ENCODE measurements at regions not wholly inside any gene's neighbourhood (a gene's known extent, or its start where the extent isn't known, plus 50 kb on each side); places are given as distances from the start of the nearest gene placed in this dataset.

DNA sequence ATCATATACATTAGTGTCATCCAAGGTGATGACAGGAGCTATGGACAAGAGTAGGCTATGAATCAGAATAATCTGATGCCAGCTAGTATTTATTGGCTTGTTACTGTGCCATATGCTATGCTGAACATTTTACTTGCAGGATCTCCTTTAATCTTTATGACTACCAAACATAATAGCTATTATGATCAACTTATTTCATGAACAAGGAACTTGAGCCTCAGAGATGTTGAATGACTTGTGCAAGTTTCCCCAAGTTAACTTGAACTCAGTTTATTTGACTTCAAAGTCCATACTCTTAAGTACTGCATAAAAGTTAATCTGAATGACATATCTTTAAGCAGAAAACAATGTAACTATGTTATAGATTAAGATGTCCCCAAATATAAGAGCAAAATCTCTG, 178.8 kb upstream of the ARHGAP20 start:
- Histone ChIP-seq H3K4me3 (ENCODE audit: insufficient read length, low read depth) (no peak overlapping the region), H3K4me1 (ENCODE audit: insufficient read depth, insufficient read length) (no peaks in the 10 kb centered on the region)
- TF ChIP-seq YY1 (IDR thresholded peaks at IDR 0.05; ENCODE audit: insufficient read depth, insufficient read length), result no peak
- TF ChIP-seq ZNF274 (IDR thresholded peaks at IDR 0.05; ENCODE audit: low read depth, low read length), result no peak
- no peak for TF ChIP-seq SUZ12 (IDR thresholded peaks at IDR 0.05; ENCODE audit: extremely low read depth, insufficient read depth, insufficient read length)

GRCh38 chr11:110886288-110886970, 174.2 kb upstream of the ARHGAP20 start:
- H3K36me3 ChIP-seq (ENCODE audit: insufficient read depth, insufficient read length, low read length), result no peaks in the 10 kb centered on the region
- H3K27me3 ChIP-seq (ENCODE audit: insufficient read depth, insufficient read length), result no peaks in the 10 kb centered on the region
- DNase-seq (ENCODE audit: low read depth, low spot score), result no peak
- no peak overlapping the region for H3K4me3 ChIP-seq (ENCODE audit: insufficient read length, low read depth)
- no peaks in the 10 kb centered on the region for H3K9me3 ChIP-seq (ENCODE audit: insufficient read depth, low read length)
- no peak for TF ChIP-seq SUZ12 (IDR thresholded peaks at IDR 0.05; ENCODE audit: extremely low read depth, insufficient read depth, insufficient read length)
- no peak overlapping the region for H3K9ac ChIP-seq (ENCODE audit: insufficient read length, low read depth)
- H3K4me1 ChIP-seq (ENCODE audit: insufficient read depth, insufficient read length), result no peaks in the 10 kb centered on the region

More for the DNA sequence above, 178.8 kb upstream of the ARHGAP20 start:
- H3K9me3 ChIP-seq (ENCODE audit: insufficient read depth, low read length), result no peaks in the 10 kb centered on the region
- no peak overlapping the region for H3K9ac ChIP-seq (ENCODE audit: insufficient read length, low read depth)
- no peaks in the 10 kb centered on the region for H3K36me3 ChIP-seq (ENCODE audit: insufficient read depth, insufficient read length, low read length)
- DNase-seq (ENCODE audit: low read depth, low spot score), result no peak
- no peaks in the 10 kb centered on the region for H3K27me3 ChIP-seq (ENCODE audit: insufficient read depth, insufficient read length)

GRCh38 chr11:110883256-110883655, 171.0 kb upstream of the ARHGAP20 start:
- no peak overlapping the region for H3K4me3 ChIP-seq (ENCODE audit: insufficient read length, low read depth)
- no peak for DNase-seq (ENCODE audit: low read depth, low spot score)
- H3K9me3 ChIP-seq (ENCODE audit: insufficient read depth, low read length), result no peaks in the 10 kb centered on the region
- H3K4me1 ChIP-seq (ENCODE audit: insufficient read depth, insufficient read length), result no peaks in the 10 kb centered on the region
- no peaks in the 10 kb centered on the region for H3K36me3 ChIP-seq (ENCODE audit: insufficient read depth, insufficient read length, low read length)
- no peaks in the 10 kb centered on the region for H3K27me3 ChIP-seq (ENCODE audit: insufficient read depth, insufficient read length)
- no peak for TF ChIP-seq ZNF274 (IDR thresholded peaks at IDR 0.05; ENCODE audit: low read depth, low read length)
- H3K9ac ChIP-seq (ENCODE audit: insufficient read length, low read depth), result no peak overlapping the region

DNA sequence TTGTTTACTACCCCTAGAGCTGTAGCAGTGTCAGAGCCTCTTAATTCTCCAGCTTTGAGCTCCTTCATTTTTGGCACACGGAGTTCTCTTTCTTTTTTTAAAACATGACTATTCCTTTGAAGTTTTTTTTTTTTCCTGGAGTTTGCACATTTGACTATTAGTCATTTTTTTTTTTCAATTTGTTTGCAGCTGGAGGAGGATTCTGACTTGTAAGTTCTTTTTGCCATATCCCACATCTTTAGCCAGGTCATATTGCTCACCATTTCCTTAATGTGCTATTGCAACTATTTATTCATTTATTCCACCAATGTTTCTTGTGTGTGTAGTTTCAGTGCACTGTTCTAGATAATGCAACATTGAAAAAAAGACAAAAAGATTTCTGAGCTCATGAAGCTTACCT, 166.3 kb upstream of the ARHGAP20 start:
- H3K9ac ChIP-seq (ENCODE audit: insufficient read length, low read depth), result no peak overlapping the region

DNA sequence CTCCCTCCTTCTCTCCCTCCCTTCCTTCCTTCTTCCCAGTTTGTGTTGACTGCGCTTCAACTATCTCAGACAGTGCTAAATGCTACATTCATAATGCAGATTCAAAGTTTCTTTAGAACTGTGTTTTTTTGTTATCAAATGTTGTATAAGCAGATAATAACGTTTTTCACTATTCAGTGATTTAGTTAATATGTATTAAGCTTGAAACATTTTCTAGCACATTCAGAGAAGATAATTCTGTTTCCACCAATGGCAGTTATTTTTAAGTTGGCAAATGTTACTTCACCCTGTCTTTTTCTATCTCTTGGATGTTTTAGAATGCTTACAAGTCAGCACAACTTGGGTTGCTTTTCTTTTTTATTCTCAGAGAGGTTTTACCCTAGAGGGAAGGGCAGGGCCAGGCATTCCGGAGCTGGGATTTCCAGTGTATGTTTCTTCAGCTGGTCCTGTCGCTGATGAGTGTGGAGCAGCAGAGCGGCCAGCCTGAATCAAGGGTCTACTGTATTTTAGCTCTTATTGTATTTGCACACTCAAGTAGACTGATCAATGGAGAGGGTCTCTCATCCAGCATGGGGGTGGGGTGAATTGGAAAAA, 162.3 kb upstream of the ARHGAP20 start:
- no peak overlapping the region for H3K9ac ChIP-seq (ENCODE audit: insufficient read length, low read depth)
- H3K9me3 ChIP-seq (ENCODE audit: insufficient read depth, low read length), result no peaks in the 10 kb centered on the region
- no peaks in the 10 kb centered on the region for H3K36me3 ChIP-seq (ENCODE audit: insufficient read depth, insufficient read length, low read length)
- TF ChIP-seq ZNF274 (IDR thresholded peaks at IDR 0.05; ENCODE audit: low read depth, low read length) (no peak), SUZ12 (IDR thresholded peaks at IDR 0.05; ENCODE audit: extremely low read depth, insufficient read depth, insufficient read length) (no peak)
- no peaks in the 10 kb centered on the region for H3K27me3 ChIP-seq (ENCODE audit: insufficient read depth, insufficient read length)
- no peaks in the 10 kb centered on the region for H3K4me1 ChIP-seq (ENCODE audit: insufficient read depth, insufficient read length)
- H3K4me3 ChIP-seq (ENCODE audit: insufficient read length, low read depth), result no peak overlapping the region
- DNase-seq (ENCODE audit: low read depth, low spot score), result no peak

More for the DNA sequence above, 166.3 kb upstream of the ARHGAP20 start:
- no peaks in the 10 kb centered on the region for H3K9me3 ChIP-seq (ENCODE audit: insufficient read depth, low read length)
- no peaks in the 10 kb centered on the region for H3K27me3 ChIP-seq (ENCODE audit: insufficient read depth, insufficient read length)
- TF ChIP-seq YY1 (IDR thresholded peaks at IDR 0.05; ENCODE audit: insufficient read depth, insufficient read length) (no peak), SUZ12 (IDR thresholded peaks at IDR 0.05; ENCODE audit: extremely low read depth, insufficient read depth, insufficient read length) (no peak), ZNF274 (IDR thresholded peaks at IDR 0.05; ENCODE audit: low read depth, low read length) (no peak)
- H3K4me3 ChIP-seq (ENCODE audit: insufficient read length, low read depth), result no peak overlapping the region
- DNase-seq (ENCODE audit: low read depth, low spot score), result no peak
- no peaks in the 10 kb centered on the region for H3K4me1 ChIP-seq (ENCODE audit: insufficient read depth, insufficient read length)
- H3K36me3 ChIP-seq (ENCODE audit: insufficient read depth, insufficient read length, low read length), result no peaks in the 10 kb centered on the region

DNA sequence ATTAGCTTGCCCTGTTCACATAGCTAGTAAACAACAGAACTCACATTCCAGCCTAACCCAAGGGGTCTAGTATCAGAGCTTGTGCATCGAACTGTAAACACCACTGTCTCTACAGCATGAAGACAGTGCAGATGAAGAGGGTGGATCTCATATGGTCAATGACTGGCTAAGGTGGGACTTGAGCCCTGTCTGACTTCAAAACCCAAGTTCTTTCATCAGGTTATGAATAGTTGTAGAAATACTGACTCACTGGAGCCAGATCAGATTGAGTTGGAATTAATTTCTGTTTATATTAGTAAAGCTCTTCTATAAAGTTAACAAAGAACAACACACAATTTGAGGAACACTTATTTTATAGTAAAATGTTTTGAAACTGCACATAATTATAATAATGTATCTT, 161.7 kb upstream of the ARHGAP20 start:
- no peaks in the 10 kb centered on the region for H3K27me3 ChIP-seq (ENCODE audit: insufficient read depth, insufficient read length)
- no peak for DNase-seq (ENCODE audit: low read depth, low spot score)
- no peaks in the 10 kb centered on the region for H3K36me3 ChIP-seq (ENCODE audit: insufficient read depth, insufficient read length, low read length)
- H3K9ac ChIP-seq (ENCODE audit: insufficient read length, low read depth), result no peak overlapping the region
- H3K9me3 ChIP-seq (ENCODE audit: insufficient read depth, low read length), result no peaks in the 10 kb centered on the region
- TF ChIP-seq SUZ12 (IDR thresholded peaks at IDR 0.05; ENCODE audit: extremely low read depth, insufficient read depth, insufficient read length) (no peak), ZNF274 (IDR thresholded peaks at IDR 0.05; ENCODE audit: low read depth, low read length) (no peak), YY1 (IDR thresholded peaks at IDR 0.05; ENCODE audit: insufficient read depth, insufficient read length) (no peak)
- no peak overlapping the region for H3K4me3 ChIP-seq (ENCODE audit: insufficient read length, low read depth)
- H3K4me1 ChIP-seq (ENCODE audit: insufficient read depth, insufficient read length), result no peaks in the 10 kb centered on the region

- H3K9ac ChIP-seq (ENCODE audit: insufficient read length, low read depth), result no peak overlapping the region
Measured at GRCh38 chr11:110870816-110871522, 158.7 kb upstream of the ARHGAP20 start.

More at GRCh38 chr11:110870816-110871522, 158.7 kb upstream of the ARHGAP20 start:
- H3K36me3 ChIP-seq (ENCODE audit: insufficient read depth, insufficient read length, low read length), result no peaks in the 10 kb centered on the region
- H3K4me3 ChIP-seq (ENCODE audit: insufficient read length, low read depth), result no peak overlapping the region
- no peaks in the 10 kb centered on the region for H3K4me1 ChIP-seq (ENCODE audit: insufficient read depth, insufficient read length)
- no peak for DNase-seq (ENCODE audit: low read depth, low spot score)
- TF ChIP-seq YY1 (IDR thresholded peaks at IDR 0.05; ENCODE audit: insufficient read depth, insufficient read length), result no peak
- no peaks in the 10 kb centered on the region for H3K9me3 ChIP-seq (ENCODE audit: insufficient read depth, low read length)
- no peaks in the 10 kb centered on the region for H3K27me3 ChIP-seq (ENCODE audit: insufficient read depth, insufficient read length)
